CD4-positive, alpha-beta T cell (primary cell): ENCODE measurements at regions not wholly inside any gene's neighbourhood (a gene's known extent, or its start where the extent isn't known, plus 50 kb on each side); places are given as distances from the start of the nearest gene placed in this dataset.

ENCODE experiments used
- ATAC-seq: fragments of 200-7000 bp; cut with Tn5 transposase; one replicate; pipeline ENCODE4 v1.10.0; 2022; ENCODE audit warnings: mild to moderate bottlenecking; ENCODE audit not compliant: poor library complexity
- CTCF ChIA-PET: fragments of 350-600 bp; sonication (Branson Sonifier 250); formaldehyde crosslinking; loops from one replicate; lab custom pipeline; 2021; ENCODE audit warnings: antibody characterized with exemption, inconsistent platforms; lab: Charles Lee
- POLR2A ChIA-PET: fragments of 350-600 bp; sonication (Branson Sonifier 250); formaldehyde crosslinking; loops from one replicate; lab custom pipeline; 2021; ENCODE audit warnings: antibody characterized with exemption, inconsistent platforms; lab: Charles Lee
- DNase-seq, 14 experiments: peaks; one replicate each; pipeline ENCODE4 v3.0.0-alpha.2; 2013 to 2020; ENCODE audit warnings: mixed read lengths in 2 of 14
- H3K27ac ChIP-seq, 2 donors: one replicate each; pipeline versions ENCODE4 v1.5.1 to v1.7.0; 2013; ENCODE audit warnings: low read length in 2 of 2, low read depth in 1 of 2, mild to moderate bottlenecking in 1 of 2
- H3K27me3 ChIP-seq, 2 experiments: 1 replicate in 1 of 2; 2 replicates in 1 of 2; pipeline versions ENCODE4 v1.6.1 to v1.7.0; 2013; ENCODE audit warnings: low read length in 2 of 2, control low read depth in 1 of 2, mild to moderate bottlenecking in 1 of 2, moderate library complexity in 1 of 2; ENCODE audit not compliant: insufficient read depth in 2 of 2, control insufficient read depth in 1 of 2
- H3K36me3 ChIP-seq: one replicate; pipeline ENCODE4 v1.6.1; 2013; ENCODE audit warnings: low read length, control low read depth; ENCODE audit not compliant: insufficient read depth
- H3K4me1 ChIP-seq: one replicate; pipeline ENCODE4 v1.6.1; 2013; ENCODE audit warnings: low read length, control low read depth; ENCODE audit not compliant: insufficient read depth
- H3K4me3 ChIP-seq: one replicate; pipeline ENCODE4 v1.5.1; 2013; ENCODE audit warnings: mild to moderate bottlenecking, low read length, moderate library complexity
- H3K9me3 ChIP-seq, 2 experiments: 1 replicate in 1 of 2; 2 replicates in 1 of 2; pipeline versions ENCODE4 v1.6.1 to v1.7.0; 2013; ENCODE audit warnings: low read length in 2 of 2, mild to moderate bottlenecking in 2 of 2, control low read depth in 1 of 2, moderate library complexity in 1 of 2; ENCODE audit not compliant: control insufficient read depth in 1 of 2, insufficient read depth in 1 of 2
- H3K27ac Mint-ChIP-seq: one replicate; pipeline ENCODE4 v1.8.0; 2020; ENCODE audit warnings: mixed read lengths
- H3K27me3 Mint-ChIP-seq: one replicate; pipeline ENCODE4 v1.8.0; 2021; ENCODE audit warnings: mixed read lengths
- H3K36me3 Mint-ChIP-seq: one replicate; pipeline ENCODE4 v1.8.0; 2021; ENCODE audit warnings: low read depth, mixed read lengths
- H3K4me1 Mint-ChIP-seq: one replicate; pipeline ENCODE4 v1.8.0; 2021; ENCODE audit warnings: low read depth, mixed read lengths
- H3K4me3 Mint-ChIP-seq: one replicate; pipeline ENCODE4 v1.8.0; 2020; ENCODE audit warnings: mild to moderate bottlenecking, mixed read lengths
- H3K9me3 Mint-ChIP-seq: one replicate; pipeline ENCODE4 v1.8.0; 2020; ENCODE audit warnings: mixed read lengths
- CTCF ChIP-seq: fragments of 200-600 bp; IDR thresholded peaks from one replicate; pipeline ENCODE4 v1.8.0; 2022; ENCODE audit warnings: antibody characterized with exemption, mild to moderate bottlenecking
- intact Hi-C, 2 experiments: fragments of 100-400 bp; cut with DNase I in 1 of 2; cut with micrococcal nuclease in 1 of 2; formaldehyde crosslinking; loops; one replicate each; pipeline versions ENCODE4 v1.15.1 to v1.9.0; 2023 to 2025; cut with DNase I, micrococcal nuclease

GRCh38 chr3:73291541-73291940, 230.1 kb downstream of the EBLN2 start:
- ChIA-PET CTCF (no interaction called here), POLR2A (no interaction called here)
- no peaks in the 10 kb centered on the region for H3K27me3 Mint-ChIP-seq
- TF ChIP-seq CTCF = no peak
- Histone ChIP-seq H3K27me3 (no peaks in the 10 kb centered on the region), H3K9me3 (peaks cover 0 to 8% of the 10 kb centered on the region in 2 experiments), H3K4me3 (no peak overlapping the region), H3K36me3 (no peaks in the 10 kb centered on the region), H3K27ac (no peak overlapping the region), H3K4me1 (no peaks in the 10 kb centered on the region)
- no peak overlapping the region for H3K27ac Mint-ChIP-seq
- ATAC-seq (no peak), DNase-seq (no peak)
- no peaks in the 10 kb centered on the region for H3K36me3 Mint-ChIP-seq
- intact Hi-C loops = no loop called here
- H3K4me1 Mint-ChIP-seq = no peaks in the 10 kb centered on the region
- H3K4me3 Mint-ChIP-seq = no peak overlapping the region
- no peaks in the 10 kb centered on the region for H3K9me3 Mint-ChIP-seq

GRCh38 chr3:73292220-73292619, 230.8 kb downstream of the EBLN2 start:
- no peaks in the 10 kb centered on the region for H3K4me1 ChIP-seq
- peaks cover 0 to 8% of the 10 kb centered on the region in 2 experiments for H3K9me3 ChIP-seq
- H3K4me1 Mint-ChIP-seq = no peaks in the 10 kb centered on the region
- ATAC-seq (no peak), DNase-seq (no peak)
- TF ChIP-seq CTCF = no peak
- no peaks in the 10 kb centered on the region for H3K36me3 ChIP-seq
- no peak overlapping the region for H3K27ac Mint-ChIP-seq
- no peak overlapping the region for H3K27ac ChIP-seq
- H3K36me3 Mint-ChIP-seq = no peaks in the 10 kb centered on the region
- H3K4me3 ChIP-seq = no peak overlapping the region
- H3K9me3 Mint-ChIP-seq = no peaks in the 10 kb centered on the region
- POLR2A ChIA-PET = no interaction called here
- intact Hi-C loops = no loop called here
- CTCF ChIA-PET = no interaction called here
- H3K4me3 Mint-ChIP-seq = no peak overlapping the region
- H3K27me3 Mint-ChIP-seq = no peaks in the 10 kb centered on the region
- H3K27me3 ChIP-seq = no peaks in the 10 kb centered on the region

- DNase-seq (no peak), ATAC-seq (no peak)
- H3K4me1 ChIP-seq = no peaks in the 10 kb centered on the region
- Mint-ChIP-seq H3K27me3 (no peaks in the 10 kb centered on the region), H3K4me3 (no peak overlapping the region), H3K27ac (no peak overlapping the region), H3K9me3 (no peaks in the 10 kb centered on the region), H3K4me1 (no peaks in the 10 kb centered on the region), H3K36me3 (no peaks in the 10 kb centered on the region)
- H3K4me3 ChIP-seq = no peak overlapping the region
- no peak for TF ChIP-seq CTCF
- no peaks in the 10 kb centered on the region for H3K36me3 ChIP-seq
- peaks cover 0 to 8% of the 10 kb centered on the region in 2 experiments for H3K9me3 ChIP-seq
- H3K27ac ChIP-seq = no peak overlapping the region
- intact Hi-C loops = no loop called here
- ChIA-PET POLR2A (no interaction called here), CTCF (no interaction called here)
- no peaks in the 10 kb centered on the region for H3K27me3 ChIP-seq
Observed at GRCh38 chr3:73294537-73294936, 233.1 kb downstream of the EBLN2 start.
